HG02973 (cell line): ENCODE measurements at regions not wholly inside any gene's neighbourhood (a gene's known extent, or its start where the extent isn't known, plus 50 kb on each side); places are given as distances from the start of the nearest gene placed in this dataset.

Experiments used
- ATAC-seq: cut with Tn5 transposase; IDR thresholded peaks from one replicate; pipeline ENCODE4 v1.9.1; 2021; ENCODE audit warnings: moderate library complexity; ENCODE audit not compliant: unreplicated experiment

DNA sequence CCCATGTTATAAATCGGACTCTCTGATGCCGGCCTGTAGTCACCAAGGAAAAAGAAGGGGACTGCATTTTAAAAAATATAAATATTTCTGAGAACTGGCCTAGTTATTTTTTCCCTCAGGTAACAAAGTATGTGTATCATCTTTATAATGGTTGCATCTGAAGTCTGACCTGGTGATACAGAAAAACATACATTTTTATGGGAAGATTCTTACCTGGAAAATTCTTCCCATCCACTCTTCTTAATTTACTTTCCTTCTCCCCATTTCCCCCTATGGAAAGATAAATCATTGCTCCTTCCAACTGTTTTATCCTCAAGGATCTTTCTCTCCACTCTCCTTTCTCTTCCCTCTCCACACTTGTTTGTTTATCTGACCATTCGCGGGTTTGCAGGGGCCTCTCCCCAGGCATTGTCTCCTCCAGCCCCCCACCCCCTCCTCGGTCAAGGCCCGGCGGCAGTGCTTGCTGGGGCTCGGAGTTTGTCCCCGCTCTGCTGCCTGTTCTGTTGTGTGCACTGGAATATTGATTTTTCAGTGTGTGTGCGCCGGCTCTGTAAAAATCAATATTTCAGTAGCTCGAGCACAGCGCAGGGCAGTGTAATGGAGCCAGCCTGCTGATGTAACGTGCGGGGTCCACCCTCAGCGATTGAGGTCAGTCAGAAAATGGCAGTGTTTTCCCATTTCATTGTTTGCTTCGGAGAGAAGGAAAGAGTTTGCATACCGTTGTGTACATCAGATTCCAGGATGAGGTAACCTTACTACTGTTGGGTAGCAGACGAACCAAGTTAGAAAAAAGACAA is 199.5 kb upstream of the NFE2L3 start:
- no peak for ATAC-seq

GRCh38 chr7:25953859-25954258 is 198.1 kb upstream of the NFE2L3 start:
- no peak for ATAC-seq

DNA sequence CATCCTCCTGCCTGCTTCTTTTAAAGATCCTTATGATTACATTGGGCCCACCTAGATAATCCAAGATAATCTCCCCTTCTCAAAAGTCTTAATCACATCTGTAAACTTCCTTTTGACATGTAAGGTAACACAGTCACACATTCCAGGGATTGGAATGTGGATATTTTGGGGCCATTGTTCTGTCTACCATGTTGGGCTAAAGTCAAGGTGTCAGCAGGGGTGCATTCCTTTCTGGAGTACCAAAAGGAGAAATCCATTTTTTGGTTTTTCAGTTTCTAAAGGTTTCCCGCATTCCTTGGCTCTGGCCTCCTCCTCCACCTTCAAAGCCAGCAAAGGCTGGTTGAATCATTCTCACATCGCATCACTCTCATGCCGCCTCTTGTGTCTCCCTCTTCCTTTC is 197.6 kb upstream of the NFE2L3 start:
- ATAC-seq = no peak

DNA sequence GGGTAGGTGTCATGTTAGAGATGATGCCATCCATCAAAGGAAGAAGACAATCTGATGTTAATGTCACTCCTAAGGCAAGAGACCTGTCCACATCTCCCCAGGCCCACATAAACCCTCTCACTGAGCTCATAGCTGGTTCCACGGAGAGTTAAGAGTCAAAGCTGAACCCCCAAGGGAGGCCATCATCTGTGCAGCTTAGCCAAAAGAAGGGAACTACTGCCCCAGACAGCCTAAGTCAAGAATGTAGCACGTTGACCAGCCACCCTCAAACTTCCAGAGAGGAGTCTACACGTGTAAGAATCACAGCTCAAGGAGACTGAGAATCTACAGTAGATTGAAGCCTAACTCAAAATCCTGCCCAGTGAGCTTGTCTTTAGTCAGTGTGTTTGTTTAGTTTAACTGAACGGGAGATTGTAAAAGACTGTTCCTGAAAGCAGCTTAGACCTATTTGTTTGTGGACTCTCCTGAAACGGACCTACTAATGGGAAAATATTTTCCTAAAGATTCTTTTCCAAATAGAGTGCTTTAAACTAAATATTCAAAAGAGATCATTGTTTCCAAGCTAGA is 192.7 kb upstream of the NFE2L3 start:
- no peak for ATAC-seq

- ATAC-seq = no peak
Measured at GRCh38 chr7:25963733-25964132, 188.3 kb upstream of the NFE2L3 start.

DNA sequence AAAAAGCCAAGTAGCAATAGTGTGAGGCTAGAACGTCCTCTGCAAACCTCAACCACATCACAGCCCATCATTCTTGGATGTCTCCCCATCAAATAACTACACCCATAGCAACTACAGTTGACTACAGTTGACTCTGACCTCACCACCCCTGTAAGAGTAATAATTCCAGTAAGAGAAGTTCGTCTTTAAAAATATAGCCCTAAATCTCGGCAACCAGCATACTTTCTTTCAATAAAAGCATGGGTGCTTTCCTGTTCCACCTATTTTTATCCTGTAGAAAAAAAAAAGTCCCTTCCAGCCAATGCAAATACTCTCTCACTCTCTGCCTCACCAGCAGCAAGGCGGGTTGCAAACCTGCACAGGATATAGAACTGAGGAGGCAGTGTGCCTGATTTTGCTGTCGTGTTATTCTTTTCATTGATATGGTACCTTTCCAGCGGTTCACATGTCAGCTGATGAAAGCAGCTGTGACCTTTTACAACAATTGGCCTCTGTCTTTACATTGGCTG is 187.5 kb upstream of the NFE2L3 start:
- peak; percentile 34 for ATAC-seq

GRCh38 chr7:25965405-25966123 is 186.4 kb upstream of the NFE2L3 start:
- ATAC-seq = no peak

DNA sequence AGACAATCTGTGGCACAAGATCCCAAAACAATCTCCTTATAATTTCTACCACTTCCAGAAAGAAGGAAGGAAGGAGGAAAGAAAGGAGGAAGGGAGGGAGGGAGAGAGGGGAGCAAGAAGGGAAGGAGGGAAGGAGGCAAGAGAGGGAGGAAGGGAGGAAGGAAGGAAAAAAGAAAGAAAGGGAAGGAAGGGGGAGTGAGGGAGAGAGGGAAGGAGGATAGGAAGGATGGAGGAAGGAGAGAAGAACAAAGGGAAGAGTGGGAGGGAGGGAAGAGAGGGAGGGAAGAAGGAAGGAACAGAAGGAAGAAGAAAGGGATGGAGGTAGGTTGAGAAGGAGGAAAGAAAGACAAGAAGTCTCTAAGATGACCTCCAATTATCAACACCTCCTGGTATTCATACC is 185.5 kb upstream of the NFE2L3 start:
- no peak for ATAC-seq

GRCh38 chr7:25967278-25968204 is 184.5 kb upstream of the NFE2L3 start:
- peak; percentile 35 for ATAC-seq

DNA sequence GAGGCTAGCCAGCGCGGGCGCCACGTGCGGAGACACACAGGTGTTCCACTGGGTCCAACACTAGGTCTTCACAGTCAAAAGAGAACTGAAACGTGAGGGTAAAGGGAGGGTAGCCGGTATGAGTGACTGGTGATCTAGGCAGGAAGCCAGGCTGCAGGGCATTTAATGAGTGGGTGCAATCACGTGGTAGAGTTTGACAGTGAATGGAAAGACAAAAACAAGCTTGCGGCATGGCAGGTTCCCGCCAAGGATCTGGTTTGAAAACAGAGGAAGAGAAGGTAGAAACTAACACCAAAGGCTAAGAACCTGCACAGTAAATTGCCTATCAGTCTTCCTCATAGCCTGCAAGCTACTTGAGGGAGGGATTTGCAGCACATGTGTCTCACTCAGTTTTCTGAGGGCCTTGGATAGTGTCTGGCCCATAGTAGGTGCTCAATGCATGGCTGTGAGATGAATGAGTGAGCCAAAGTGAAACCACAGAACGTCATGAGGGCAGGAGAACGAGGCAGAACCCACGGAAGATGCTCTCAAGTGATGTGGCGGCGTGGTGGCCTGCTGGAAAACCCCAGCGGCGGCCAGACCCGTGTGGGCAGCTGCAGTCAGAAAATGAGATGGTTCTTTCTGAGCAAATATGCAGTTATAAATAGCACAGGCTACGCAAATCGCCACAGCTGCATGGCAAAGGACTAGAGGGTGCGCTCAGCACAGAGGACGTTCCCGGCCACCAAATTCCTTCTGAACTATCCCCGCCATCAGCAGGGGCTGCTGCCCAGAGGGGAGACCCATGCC is 183.6 kb upstream of the NFE2L3 start:
- ATAC-seq = peak; percentile 59

DNA sequence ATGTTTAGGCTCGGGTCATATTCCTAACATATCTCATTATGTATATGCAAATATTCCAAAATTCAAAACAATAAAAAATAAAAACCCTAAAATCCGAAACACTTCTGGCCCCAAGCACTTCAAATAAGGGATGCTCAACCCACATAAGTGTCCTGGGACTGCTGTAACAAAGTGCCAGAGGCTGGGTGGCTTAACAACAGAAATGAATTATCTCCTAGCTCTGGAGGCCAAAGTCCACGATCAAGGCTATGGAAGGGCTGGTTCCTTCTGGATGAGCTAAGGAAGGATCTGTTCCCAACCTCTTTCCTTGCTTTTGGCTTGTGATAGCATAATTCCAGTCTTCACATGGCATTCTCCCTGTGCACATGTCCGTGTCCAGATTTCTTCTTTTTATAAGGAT is 181.6 kb upstream of the NFE2L3 start:
- no peak for ATAC-seq

- ATAC-seq = no peak
Measured at GRCh38 chr7:25970911-25971310, 181.1 kb upstream of the NFE2L3 start.

DNA sequence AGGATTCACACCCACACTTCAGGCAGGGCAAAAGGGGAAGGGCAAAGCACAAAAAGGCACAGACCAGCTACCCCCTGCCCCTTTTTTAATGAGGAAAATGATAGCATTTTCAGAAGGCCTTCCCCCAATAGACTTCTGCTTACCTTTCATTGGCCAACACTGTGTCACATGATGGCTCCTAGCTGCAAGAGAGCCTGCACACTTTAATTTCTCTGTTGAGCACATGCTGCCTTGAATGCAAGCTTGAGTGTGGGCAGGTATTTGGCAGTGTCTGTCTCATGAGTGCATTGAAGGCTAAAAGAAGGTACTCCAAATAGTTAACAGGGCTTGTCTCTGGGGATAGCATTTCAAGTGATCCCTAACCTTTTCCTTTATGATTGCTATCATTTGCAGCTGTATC is 175.4 kb upstream of the NFE2L3 start:
- ATAC-seq = no peak

- no peak for ATAC-seq
Measured at GRCh38 chr7:25978466-25978865, 173.5 kb upstream of the NFE2L3 start.

DNA sequence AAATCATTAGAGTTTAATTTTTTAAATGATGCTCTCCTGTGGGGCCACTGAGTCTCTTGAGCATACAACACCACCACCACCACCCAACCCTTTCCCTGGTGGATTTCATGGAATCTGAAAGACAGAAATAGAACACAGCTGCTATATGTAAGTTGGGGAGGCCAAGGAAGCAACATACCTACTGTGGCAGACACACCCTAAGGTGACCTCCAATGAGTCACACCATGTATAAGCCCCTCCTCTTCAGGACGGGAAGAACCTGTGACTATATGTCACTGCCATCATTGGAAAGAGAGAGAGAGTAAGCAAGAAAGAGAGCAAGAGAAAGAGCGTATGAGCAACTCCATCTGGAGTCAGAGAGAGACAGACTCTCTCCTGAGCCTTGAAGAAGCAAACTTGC is 172.4 kb upstream of the NFE2L3 start:
- ATAC-seq = no peak

- no peak for ATAC-seq
Measured at GRCh38 chr7:25982684-25983083, 169.3 kb upstream of the NFE2L3 start.

- ATAC-seq = no peak
Measured at GRCh38 chr7:25985196-25985595, 166.8 kb upstream of the NFE2L3 start.

DNA sequence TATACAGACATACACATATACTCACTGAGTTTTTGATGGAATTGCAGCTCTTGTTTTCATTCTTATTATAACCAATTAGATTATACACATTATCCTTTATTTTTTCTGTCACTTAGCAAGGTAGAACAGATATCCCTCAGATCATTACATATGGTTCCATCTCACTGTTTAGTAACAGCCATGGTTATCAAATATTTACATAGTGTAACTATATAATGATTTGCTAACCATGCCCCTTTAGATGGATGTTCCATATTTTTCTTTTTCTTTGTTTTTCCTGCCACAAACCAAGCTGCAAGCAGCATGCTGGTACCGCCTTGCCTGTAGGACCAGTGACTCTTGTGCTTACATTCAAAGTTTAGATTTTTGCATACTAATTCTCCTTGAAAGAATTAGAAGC is 163.4 kb upstream of the NFE2L3 start:
- no peak for ATAC-seq

GRCh38 chr7:25989140-25989705 is 162.8 kb upstream of the NFE2L3 start:
- no peak for ATAC-seq
